A549 (cell line): ENCODE measurements at regions not wholly inside any gene's neighbourhood (a gene's known extent, or its start where the extent isn't known, plus 50 kb on each side); places are given as distances from the start of the nearest gene placed in this dataset.

Experiments used
- CTCF ChIP-seq: fragments of >200 bp; sonication (Bioruptor Twin); formaldehyde crosslinking; IDR thresholded peaks from 3 replicates; pipeline ENCODE4 v1.5.1; 2016
- ESRRA ChIP-seq: fragments of 150-350 bp; IDR thresholded peaks from 2 replicates; pipeline ENCODE4 v1.6.1; 2014; ENCODE audit warnings: mild to moderate bottlenecking, low read length, borderline replicate concordance
- MAX ChIP-seq: IDR thresholded peaks from 2 replicates; pipeline ENCODE4 v1.6.1; 2012

- no peak for TF ChIP-seq CTCF
- TF ChIP-seq MAX = no peak
- no peak for TF ChIP-seq ESRRA
These were observed 71.6 kb upstream of the EFEMP1 start for GRCh38 chr2:55995211-55995610.
